NCI-H2107 treated with DMSO at 0.1 percent for 48 hours (cell line): ENCODE measurements at regions not wholly inside any gene's neighbourhood (a gene's known extent, or its start where the extent isn't known, plus 50 kb on each side); places are given as distances from the start of the nearest gene placed in this dataset.
"Not testable (repeated sequence)": the region's sequence is repeated elsewhere in the genome, so short reads cannot be mapped to it uniquely, and the experiment has no call there.

Source experiments
- DNase-seq: peaks from one replicate; lab custom pipeline; 2025; ENCODE audit not compliant: unreplicated experiment; lab: John Stamatoyannopoulos, UW

GRCh38 chr16:60712144-60712543 is 1324.1 kb downstream of the CDH8 start:
- no peak for DNase-seq

GRCh38 chr16:60704726-60705125 is 1331.5 kb downstream of the CDH8 start:
- DNase-seq: no peak

- no peak for DNase-seq
Observed at GRCh38 chr16:60703096-60703495, 1333.1 kb downstream of the CDH8 start.

GRCh38 chr16:60686824-60687223 is 1349.4 kb downstream of the CDH8 start:
- no peak for DNase-seq

- DNase-seq: no peak
Observed at GRCh38 chr16:60684002-60684401, 1352.2 kb downstream of the CDH8 start.

GRCh38 chr16:60682219-60682618 is 1354.0 kb downstream of the CDH8 start:
- DNase-seq: no peak

- no peak for DNase-seq
Observed at GRCh38 chr16:60681043-60681442, 1355.2 kb downstream of the CDH8 start.

- DNase-seq: no peak
Observed at GRCh38 chr16:60675022-60675421, 1361.2 kb downstream of the CDH8 start.

GRCh38 chr16:60674241-60674640 is 1362.0 kb downstream of the CDH8 start:
- DNase-seq: no peak

GRCh38 chr16:60655514-60656153 is 1380.6 kb downstream of the CDH8 start:
- DNase-seq: no peak

- no peak for DNase-seq
Observed at GRCh38 chr16:60651346-60651745, 1384.9 kb downstream of the CDH8 start.

GRCh38 chr16:60648290-60648689 is 1387.9 kb downstream of the CDH8 start:
- no peak for DNase-seq

GRCh38 chr16:60647388-60647787 is 1388.8 kb downstream of the CDH8 start:
- not testable (repeated sequence) for DNase-seq

GRCh38 chr16:60646631-60647030 is 1389.6 kb downstream of the CDH8 start:
- DNase-seq: no peak

- DNase-seq: no peak
Observed at GRCh38 chr16:60645541-60645940, 1390.7 kb downstream of the CDH8 start.

- no peak for DNase-seq
Observed at GRCh38 chr16:60642956-60643355, 1393.3 kb downstream of the CDH8 start.

- DNase-seq: no peak
Observed at GRCh38 chr16:60641067-60641665, 1395.1 kb downstream of the CDH8 start.

GRCh38 chr16:60640038-60640437 is 1396.2 kb downstream of the CDH8 start:
- no peak for DNase-seq

- not testable (repeated sequence) for DNase-seq
Observed at GRCh38 chr16:60636636-60637035, 1399.6 kb downstream of the CDH8 start.

- no peak for DNase-seq
Observed at GRCh38 chr16:60636117-60636516, 1400.1 kb downstream of the CDH8 start.

- no peak for DNase-seq
Observed at GRCh38 chr16:60635548-60635947, 1400.7 kb downstream of the CDH8 start.

- no peak for DNase-seq
Observed at GRCh38 chr16:60611844-60612243, 1424.4 kb downstream of the CDH8 start.

GRCh38 chr16:60608971-60609370 is 1427.3 kb downstream of the CDH8 start:
- no peak for DNase-seq
